Esophagus squamous epithelium (tissue), 4 donors: ENCODE measurements at regions not wholly inside any gene's neighbourhood (a gene's known extent, or its start where the extent isn't known, plus 50 kb on each side); places are given as distances from the start of the nearest gene placed in this dataset.

ENCODE experiments used
- POLR2A ChIP-seq, 4 donors: fragments of 450-650 bp; IDR thresholded peaks; one replicate each; pipeline ENCODE4 v1.6.1; 2017; ENCODE audit warnings: antibody characterized with exemption in 4 of 4, mild to moderate bottlenecking in 4 of 4, moderate library complexity in 3 of 4
- TF ChIP-seq, protein P1 (sequence below), 6 experiments: fragments of 450-650 bp in 4 of 6; fragments of 200-600 bp in 2 of 6; sonication (generic) in 2 of 6; IDR thresholded peaks; one replicate each; pipeline ENCODE4 v1.5.1; 2016 to 2019; ENCODE audit warnings: antibody characterized with exemption in 6 of 6, mild to moderate bottlenecking in 4 of 6, moderate library complexity in 4 of 6

DNA sequence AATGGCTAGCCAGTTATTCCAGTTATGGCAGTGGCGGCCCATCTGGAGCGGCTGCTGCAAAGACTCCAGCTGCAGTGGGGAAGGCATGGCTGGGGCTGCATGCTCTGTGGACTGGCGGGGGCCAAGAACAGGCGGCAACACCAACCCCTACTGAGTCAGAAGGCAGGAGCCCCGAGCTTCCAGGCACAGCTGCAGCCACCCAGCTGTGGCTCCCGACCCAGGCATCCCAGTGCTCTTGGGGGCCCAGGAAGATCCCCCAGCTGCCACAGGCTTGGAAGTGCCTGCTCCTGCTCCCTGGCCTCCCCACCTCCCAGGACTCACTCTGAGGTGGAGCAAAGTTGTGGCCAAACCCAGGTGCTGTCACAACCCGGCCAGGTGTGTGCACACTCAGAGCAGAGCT, 317.0 kb upstream of the RRP15 start:
- TF ChIP-seq, protein P1, sequence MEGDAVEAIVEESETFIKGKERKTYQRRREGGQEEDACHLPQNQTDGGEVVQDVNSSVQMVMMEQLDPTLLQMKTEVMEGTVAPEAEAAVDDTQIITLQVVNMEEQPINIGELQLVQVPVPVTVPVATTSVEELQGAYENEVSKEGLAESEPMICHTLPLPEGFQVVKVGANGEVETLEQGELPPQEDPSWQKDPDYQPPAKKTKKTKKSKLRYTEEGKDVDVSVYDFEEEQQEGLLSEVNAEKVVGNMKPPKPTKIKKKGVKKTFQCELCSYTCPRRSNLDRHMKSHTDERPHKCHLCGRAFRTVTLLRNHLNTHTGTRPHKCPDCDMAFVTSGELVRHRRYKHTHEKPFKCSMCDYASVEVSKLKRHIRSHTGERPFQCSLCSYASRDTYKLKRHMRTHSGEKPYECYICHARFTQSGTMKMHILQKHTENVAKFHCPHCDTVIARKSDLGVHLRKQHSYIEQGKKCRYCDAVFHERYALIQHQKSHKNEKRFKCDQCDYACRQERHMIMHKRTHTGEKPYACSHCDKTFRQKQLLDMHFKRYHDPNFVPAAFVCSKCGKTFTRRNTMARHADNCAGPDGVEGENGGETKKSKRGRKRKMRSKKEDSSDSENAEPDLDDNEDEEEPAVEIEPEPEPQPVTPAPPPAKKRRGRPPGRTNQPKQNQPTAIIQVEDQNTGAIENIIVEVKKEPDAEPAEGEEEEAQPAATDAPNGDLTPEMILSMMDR (IDR thresholded peaks at IDR 0.05), result no peak
- no peak for TF ChIP-seq POLR2A (IDR thresholded peaks at IDR 0.05)
